ENCODE measurements at regions not wholly inside any gene's neighbourhood (a gene's known extent, or its start where the extent isn't known, plus 50 kb on each side); places are given as distances from the start of the nearest gene placed in this dataset.
A peak's percentile ranks its signal among the peaks of the same experiment; 100 is the strongest.

GRCh38 chr1:168469690-168470089 is 74.1 kb downstream of the XCL2 start:
- Histone ChIP-seq H2AFZ (ENCODE audit: low read length) (no peak overlapping the region), H3K79me2 (ENCODE audit: insufficient read depth, low read length) (no peaks in the 10 kb centered on the region), H3K36me3 (replicated peaks in 1 of 2; ENCODE audit: control insufficient read depth in 1 of 2, insufficient read depth in 2 of 2, low read length in 2 of 2) (no peaks in the 10 kb centered on the region), H4K20me1 (ENCODE audit: insufficient read depth, low read length) (no peaks in the 10 kb centered on the region), H3K9me3 (ENCODE audit: low read length) (peaks cover 11% of the 10 kb centered on the region), H3K4me2 (ENCODE audit: low read depth, low read length) (no peak overlapping the region), H3K4me3 (replicated peaks in 1 of 3; ENCODE audit: insufficient read depth in 1 of 3, low read depth in 2 of 3, low read length in 3 of 3) (no peak overlapping the region), H3K9ac (ENCODE audit: insufficient read depth, low read depth, low read length) (no peak overlapping the region), H3K27ac (ENCODE audit: extremely low read length, insufficient read depth, low read length) (peak overlapping the region; percentile 3), H3K4me1 (ENCODE audit: insufficient read depth, low read length) (peaks cover 79% of the 10 kb centered on the region), H3K27me3 (ENCODE audit: control insufficient read depth in 1 of 2, insufficient read depth in 2 of 2, low read length in 2 of 2) (no peaks in the 10 kb centered on the region)
- no peak for DNase-seq (ENCODE audit: low spot score)
- intact Hi-C loops (cut with micrococcal nuclease; ENCODE audit: unreplicated experiment): no loop called here
- ChIA-PET POLR2A (no interaction called here), CTCF (ENCODE audit: low intra/inter-chr PET ratio, low total read pairs) (no interaction called here)
- WGBS (ENCODE audit: low lambda C conversion rate): 58% methylated on average over 6 of the region's 6 CpGs
- no TSS peak for BruUV-seq (replicated peaks)
- FAIRE-seq: no peak
- peak; percentile 52; the same call in 2 of the 3 replicates for ATAC-seq
- in situ Hi-C loops (cut with HindIII; ENCODE audit: extremely low pct_ligation_motif_present, low pct_unique_long_range_greater_than_20kb): no loop called here
- TF ChIP-seq ATM (IDR thresholded peaks at IDR 0.05; ENCODE audit: borderline replicate concordance): no peak
- peak; percentile 39; the same call in 1 of the 2 replicates for TF ChIP-seq ZNF644 (CRISPR knock-in tag; IDR thresholded peaks at IDR 0.05; ENCODE audit: low read depth)
- TF ChIP-seq ZKSCAN5 (CRISPR knock-in tag; IDR thresholded peaks at IDR 0.05): no peak
- no peak for TF ChIP-seq TOPORS (CRISPR knock-in tag; IDR thresholded peaks at IDR 0.05)
- TF ChIP-seq ZNF446 (CRISPR knock-in tag; IDR thresholded peaks at IDR 0.05): no peak
- TF ChIP-seq FOSL2 (CRISPR knock-in tag; IDR thresholded peaks at IDR 0.05): peak; percentile 89
- no peak for TF ChIP-seq ZBTB44 (CRISPR knock-in tag; IDR thresholded peaks at IDR 0.05)
- TF ChIP-seq, protein P1, sequence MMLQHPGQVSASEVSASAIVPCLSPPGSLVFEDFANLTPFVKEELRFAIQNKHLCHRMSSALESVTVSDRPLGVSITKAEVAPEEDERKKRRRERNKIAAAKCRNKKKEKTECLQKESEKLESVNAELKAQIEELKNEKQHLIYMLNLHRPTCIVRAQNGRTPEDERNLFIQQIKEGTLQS (CRISPR knock-in tag; IDR thresholded peaks at IDR 0.05): peak; percentile 49; the same call in 1 of the 2 replicates
- TF ChIP-seq FOSL1 (CRISPR knock-in tag; IDR thresholded peaks at IDR 0.05; ENCODE audit: borderline replicate concordance): peak; percentile 43; the same call in 1 of the 2 replicates
- no peak for TF ChIP-seq YEATS2 (CRISPR knock-in tag; IDR thresholded peaks at IDR 0.05; ENCODE audit: borderline replicate concordance)
- peak; percentile 62; the same call in 1 of the 2 replicates for TF ChIP-seq HOMEZ (CRISPR knock-in tag; IDR thresholded peaks at IDR 0.05; ENCODE audit: low read depth)
- TF ChIP-seq, protein P2, sequence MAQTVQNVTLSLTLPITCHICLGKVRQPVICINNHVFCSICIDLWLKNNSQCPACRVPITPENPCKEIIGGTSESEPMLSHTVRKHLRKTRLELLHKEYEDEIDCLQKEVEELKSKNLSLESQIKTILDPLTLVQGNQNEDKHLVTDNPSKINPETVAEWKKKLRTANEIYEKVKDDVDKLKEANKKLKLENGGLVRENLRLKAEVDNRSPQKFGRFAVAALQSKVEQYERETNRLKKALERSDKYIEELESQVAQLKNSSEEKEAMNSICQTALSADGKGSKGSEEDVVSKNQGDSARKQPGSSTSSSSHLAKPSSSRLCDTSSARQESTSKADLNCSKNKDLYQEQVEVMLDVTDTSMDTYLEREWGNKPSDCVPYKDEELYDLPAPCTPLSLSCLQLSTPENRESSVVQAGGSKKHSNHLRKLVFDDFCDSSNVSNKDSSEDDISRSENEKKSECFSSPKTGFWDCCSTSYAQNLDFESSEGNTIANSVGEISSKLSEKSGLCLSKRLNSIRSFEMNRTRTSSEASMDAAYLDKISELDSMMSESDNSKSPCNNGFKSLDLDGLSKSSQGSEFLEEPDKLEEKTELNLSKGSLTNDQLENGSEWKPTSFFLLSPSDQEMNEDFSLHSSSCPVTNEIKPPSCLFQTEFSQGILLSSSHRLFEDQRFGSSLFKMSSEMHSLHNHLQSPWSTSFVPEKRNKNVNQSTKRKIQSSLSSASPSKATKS (CRISPR knock-in tag; IDR thresholded peaks at IDR 0.05): no peak
- no peak for TF ChIP-seq KMT2A (CRISPR knock-in tag; IDR thresholded peaks at IDR 0.05)
- TF ChIP-seq HMG20B (CRISPR knock-in tag; conservative IDR thresholded peaks at IDR 0.05): no peak
- no peak for TF ChIP-seq ZNF615 (CRISPR knock-in tag; IDR thresholded peaks at IDR 0.05; ENCODE audit: borderline replicate concordance)
- TF ChIP-seq, protein P3, sequence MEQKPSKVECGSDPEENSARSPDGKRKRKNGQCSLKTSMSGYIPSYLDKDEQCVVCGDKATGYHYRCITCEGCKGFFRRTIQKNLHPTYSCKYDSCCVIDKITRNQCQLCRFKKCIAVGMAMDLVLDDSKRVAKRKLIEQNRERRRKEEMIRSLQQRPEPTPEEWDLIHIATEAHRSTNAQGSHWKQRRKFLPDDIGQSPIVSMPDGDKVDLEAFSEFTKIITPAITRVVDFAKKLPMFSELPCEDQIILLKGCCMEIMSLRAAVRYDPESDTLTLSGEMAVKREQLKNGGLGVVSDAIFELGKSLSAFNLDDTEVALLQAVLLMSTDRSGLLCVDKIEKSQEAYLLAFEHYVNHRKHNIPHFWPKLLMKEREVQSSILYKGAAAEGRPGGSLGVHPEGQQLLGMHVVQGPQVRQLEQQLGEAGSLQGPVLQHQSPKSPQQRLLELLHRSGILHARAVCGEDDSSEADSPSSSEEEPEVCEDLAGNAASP (CRISPR knock-in tag; IDR thresholded peaks at IDR 0.05; ENCODE audit: borderline replicate concordance): peak; percentile 13; the same call in 1 of the 2 replicates
- TF ChIP-seq SP2 (CRISPR knock-in tag; IDR thresholded peaks at IDR 0.05): no peak
- TF ChIP-seq ZBTB20 (CRISPR knock-in tag; IDR thresholded peaks at IDR 0.05; ENCODE audit: borderline replicate concordance, low read depth): no peak
